CD4-positive, alpha-beta T cell treated with Interleukin-2 at 100 ng/mL for 4 hours (primary cell): ENCODE measurements at regions not wholly inside any gene's neighbourhood (a gene's known extent, or its start where the extent isn't known, plus 50 kb on each side); places are given as distances from the start of the nearest gene placed in this dataset.

Experiments
- DNase-seq: peaks from one replicate; pipeline ENCODE4 v3.0.0-alpha.2; 2020; ENCODE audit warnings: low spot score

DNA sequence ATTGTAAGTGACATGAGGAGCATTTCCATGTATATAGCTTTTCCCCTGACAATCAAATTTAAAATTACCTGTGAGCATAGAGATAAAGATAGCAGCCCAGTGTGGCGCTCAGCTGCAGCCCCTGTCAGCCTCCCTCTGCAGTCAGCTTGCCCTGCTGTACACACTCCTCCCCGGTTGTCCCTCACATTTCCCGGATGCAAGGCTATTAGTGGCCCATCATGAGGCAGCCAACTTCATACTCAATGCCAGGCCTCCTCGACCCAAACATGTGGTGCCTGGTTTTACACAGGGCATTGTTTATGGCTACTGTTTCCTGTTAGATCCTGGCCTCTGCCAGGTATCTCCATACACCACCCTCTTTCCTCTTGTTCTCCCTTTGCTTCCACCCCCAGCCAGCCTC lies 116.1 kb upstream of the SH3BP4 start:
- DNase-seq, result no peak

DNA sequence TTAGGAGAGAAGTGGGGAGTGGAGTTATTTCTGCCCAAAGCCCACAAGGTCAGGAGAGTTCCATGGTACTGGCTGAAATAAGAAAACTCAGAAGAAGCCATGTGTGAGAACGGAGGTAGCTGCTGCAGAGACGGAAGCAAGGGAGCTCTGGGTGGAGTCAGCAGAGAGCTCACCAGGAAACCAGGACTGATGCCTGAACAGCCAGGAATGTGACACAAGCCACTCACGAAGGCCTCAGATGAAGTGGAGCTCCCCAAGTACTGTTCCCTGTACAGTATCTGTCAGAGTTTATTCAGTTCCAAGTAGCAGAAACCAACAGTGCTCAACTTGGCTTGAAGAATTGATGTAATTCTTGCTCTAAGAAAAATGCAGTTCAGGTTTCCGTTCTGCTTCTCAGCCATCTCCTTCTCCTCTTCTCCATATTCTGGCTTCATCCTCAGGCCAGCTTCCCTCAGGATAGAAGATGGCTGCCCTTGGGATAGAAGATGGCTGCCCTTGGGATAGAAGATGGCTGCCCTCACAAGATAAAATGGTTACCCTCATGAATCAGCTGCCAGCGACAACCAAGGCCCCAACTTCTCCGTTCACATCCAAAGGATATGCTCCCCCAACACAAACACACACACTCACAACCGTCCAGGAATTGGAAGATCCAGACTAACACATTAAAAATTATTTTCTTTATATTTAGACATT lies 117.4 kb upstream of the SH3BP4 start:
- DNase-seq, result no peak

DNA sequence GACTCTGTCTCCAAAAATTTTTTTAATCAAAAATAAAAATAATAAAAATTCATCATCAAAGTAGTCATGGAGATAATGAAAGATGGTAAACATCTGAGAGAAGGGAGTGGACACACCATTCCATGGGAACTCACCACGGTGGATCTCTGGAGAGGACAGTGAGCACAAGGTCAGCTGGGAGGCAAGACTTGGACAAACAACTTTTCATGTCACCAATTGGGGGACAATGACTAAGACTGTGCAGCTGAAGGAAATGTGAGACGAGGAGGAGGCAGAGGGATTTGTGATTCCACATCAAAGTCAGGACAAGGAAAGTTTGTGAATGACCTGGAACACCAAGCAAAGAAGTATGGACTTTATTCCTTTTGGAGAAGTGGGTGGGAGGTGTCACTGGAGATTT lies 121.0 kb upstream of the SH3BP4 start:
- DNase-seq, result no peak

DNA sequence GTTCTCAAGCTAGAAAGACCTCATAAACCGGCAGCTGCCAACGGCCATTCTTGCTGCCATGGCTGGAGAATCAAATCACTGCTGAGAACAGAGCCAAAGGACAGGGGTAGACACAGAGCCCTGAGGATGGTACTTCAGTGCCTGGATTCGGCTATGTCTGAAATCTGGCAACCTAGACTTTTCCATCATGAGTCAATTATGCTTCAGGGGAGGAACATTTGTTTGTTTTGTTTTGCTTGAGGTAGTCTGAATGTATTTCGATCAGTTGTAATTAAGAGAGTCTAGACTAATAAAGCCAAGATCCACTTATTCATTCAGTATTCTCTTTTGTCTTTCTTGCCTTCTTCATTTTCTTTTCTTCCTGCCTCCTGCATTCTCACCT lies 122.8 kb upstream of the SH3BP4 start:
- DNase-seq, result no peak

DNA sequence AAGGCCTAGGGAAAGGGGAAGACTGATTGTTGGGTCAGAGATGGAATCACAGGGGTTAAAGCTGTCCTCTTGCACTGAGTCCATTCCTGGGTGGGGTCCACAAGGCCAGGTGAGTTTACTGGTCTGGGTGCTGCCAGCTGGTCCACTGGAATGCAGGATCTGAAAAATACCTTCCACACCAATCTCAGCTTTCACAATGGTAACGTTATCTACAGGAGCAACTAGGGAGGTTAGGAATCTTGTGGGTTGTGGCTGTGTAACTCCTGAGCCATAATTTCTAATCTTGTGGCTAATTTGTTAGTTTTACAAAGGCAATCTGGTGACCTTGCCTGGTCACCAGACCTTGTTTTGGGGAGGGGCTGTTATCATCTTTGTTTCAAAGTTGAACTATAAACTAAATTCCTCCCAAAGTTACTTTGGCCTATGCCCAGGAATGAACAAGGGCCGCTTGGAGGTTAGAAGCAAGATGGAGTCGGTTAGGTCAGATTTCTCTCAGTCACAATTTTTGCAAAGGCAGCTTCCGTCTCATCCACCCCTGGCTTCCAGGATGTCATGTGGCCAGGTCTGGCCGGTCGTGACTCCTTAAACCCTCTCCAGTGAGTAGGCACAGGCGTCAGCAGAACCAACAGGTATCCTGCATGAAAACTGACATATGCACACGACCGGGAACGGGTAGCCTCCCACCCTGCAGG lies 123.3 kb upstream of the SH3BP4 start:
- DNase-seq, result no peak

DNA sequence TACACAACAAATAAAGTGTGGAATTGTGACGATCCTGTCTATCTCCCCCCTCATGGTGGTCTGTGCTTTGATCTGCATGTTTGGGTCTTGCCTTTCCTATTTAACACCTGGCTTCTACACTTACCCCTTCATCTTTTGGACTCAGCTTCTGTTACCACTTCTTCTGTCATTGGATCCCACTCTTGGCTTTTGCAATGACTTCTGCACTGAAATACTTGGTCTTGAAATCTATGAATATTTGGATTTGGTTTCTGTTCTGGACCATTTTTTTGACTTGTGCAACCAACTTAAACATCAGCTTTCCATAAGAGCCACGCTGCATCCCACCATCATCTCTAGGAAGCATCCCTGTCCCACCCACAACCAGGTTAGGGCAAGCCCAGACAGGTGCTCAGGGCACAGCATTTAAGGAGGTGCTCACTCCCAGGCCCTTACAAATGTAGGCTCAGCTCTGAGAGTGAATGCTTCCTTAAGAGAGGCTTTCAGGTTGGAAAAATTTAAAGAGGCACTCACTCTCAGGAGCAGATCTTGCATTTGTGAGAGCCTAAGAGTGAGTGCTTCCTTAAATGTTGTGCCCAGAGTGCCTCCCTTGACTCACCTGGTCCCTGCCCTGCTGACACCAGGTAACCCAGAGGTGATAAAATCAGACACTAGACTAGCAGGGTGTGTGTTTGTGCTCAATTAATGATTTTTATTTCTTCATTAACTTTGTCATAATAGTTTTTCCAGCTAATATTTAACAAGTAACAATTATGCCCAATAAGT lies 124.5 kb upstream of the SH3BP4 start:
- no peak for DNase-seq

DNA sequence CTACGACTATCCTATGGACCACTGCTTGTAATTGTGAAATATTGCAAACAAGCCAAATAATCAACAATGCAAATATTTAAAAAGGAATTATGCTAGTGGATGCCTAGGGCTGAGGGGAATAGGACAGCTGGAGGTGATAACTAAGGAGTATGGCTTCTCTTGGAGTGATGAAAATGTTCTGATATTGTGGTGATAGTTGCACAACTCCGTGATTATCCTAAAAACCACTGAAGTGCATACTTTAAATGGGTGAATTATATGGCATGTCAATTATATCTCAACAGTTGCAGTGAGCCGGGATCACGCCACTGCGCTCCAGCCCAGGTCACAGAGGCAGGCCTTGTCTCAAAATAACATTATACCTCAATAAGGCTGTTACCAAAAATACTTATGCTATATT lies 125.1 kb upstream of the SH3BP4 start:
- DNase-seq, result no peak

DNA sequence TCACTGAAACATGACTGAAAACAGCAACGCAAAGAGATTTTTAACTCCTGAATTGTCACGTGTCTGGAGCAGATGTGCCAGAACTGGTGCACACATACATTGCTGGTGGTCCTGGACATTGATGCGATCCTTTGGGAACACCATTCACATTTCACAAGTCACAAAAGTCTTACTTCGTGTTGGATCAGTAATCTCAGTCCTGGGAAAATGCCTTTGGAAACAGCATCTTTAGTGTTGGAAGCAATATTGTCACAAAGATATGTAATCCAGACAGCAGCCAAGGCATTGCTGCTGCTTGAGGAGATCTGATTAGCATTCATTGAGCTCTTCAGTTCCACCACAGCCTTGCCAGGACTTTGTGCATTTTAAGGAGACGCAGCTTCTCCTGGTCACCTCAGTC lies 126.2 kb upstream of the SH3BP4 start:
- DNase-seq, result no peak

DNA sequence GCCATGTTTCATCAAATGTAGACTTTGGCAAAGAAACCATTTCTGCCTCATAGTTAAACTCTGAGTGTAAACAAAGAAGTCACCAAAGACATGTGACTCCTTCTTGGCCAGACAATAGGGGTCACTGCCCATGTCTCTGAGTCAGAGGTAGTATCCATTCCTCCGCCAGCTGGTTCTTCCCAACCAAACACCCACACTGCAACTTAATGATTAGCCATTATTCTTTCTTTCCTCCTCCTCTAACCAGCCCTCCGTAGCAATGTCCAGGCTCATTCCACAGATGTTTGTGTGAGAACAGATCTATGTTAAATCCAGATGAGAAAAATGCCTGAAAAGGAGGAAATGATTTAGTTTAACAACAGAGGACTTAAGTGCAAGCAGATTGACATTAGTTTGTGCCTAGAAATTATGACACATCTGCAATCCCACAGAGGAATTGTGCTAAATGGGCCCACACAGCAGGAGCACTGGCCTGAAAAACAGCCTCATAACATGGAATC lies 127.9 kb upstream of the SH3BP4 start:
- no peak for DNase-seq

DNA sequence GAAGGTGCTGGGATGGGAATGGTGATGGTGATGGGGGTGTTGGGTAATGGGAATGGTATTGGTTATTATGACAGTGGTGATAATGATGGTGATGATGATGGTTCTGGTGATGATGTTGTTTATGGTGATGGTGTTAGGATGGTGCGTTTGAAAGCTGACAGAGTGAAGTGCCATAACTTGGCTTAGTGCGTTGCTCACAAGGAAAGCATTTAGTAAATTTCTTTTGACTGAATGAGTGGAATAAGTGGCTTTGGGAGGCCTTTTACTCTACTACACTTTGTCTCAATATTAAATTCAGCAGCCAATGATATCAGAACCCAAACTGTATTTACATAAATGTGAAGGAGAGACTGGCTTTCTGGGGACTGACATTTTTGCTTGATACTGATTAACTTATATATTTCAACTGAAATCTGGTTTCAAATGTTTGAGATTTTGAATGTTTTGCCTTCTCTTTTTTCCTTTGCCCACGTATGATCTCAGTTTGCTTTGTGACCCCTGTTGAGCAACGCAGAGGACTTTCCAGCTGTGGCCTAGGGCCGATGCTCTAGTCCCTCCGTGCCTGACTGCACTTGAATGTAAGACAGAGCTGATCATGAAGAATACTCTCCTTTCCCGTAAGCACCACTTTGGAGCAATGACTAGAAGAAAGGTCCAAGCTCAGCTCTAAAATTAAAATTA lies 128.5 kb upstream of the SH3BP4 start:
- DNase-seq, result no peak

DNA sequence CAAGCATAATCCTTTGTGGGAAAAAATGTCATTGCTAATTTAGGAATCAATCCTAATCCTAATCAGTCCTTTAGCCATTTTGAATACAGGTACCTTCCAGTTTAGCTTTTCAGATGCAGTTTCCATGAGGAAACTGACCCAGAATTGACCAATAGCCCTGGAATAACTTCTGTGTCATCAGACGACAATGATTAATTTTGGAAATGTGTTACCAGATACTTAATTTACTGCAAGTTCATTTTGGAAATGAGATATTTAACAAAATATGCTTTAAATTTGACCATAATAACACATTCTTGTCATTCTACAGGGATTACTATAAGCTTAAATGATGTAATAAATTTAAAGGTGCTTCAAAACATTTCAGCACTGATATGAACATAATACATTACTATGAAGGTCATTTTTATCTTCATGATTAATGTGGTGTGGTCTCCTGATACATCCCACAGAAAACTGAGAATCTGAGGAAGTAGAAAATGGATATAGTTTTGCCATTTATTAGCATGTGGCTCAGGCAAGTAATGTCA lies 129.8 kb upstream of the SH3BP4 start:
- DNase-seq, result no peak

DNA sequence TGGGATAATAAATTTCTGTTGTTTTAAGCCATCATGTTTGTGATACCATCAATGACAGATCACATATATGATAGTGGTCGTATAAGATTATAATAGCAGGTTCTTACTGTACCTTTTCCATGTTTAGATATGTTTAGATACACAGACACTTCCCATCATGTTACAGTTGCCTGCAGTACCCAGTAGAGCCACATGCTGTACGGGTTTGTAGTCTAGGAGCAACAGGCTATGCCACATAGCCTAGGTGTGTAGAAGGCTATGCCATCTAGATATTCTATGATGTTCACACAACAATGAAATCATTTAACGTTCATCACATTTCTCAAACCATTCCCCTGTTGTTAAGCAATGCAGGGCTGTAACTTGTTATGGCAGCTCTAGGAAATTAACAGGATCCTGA lies 132.9 kb upstream of the SH3BP4 start:
- no peak for DNase-seq

DNA sequence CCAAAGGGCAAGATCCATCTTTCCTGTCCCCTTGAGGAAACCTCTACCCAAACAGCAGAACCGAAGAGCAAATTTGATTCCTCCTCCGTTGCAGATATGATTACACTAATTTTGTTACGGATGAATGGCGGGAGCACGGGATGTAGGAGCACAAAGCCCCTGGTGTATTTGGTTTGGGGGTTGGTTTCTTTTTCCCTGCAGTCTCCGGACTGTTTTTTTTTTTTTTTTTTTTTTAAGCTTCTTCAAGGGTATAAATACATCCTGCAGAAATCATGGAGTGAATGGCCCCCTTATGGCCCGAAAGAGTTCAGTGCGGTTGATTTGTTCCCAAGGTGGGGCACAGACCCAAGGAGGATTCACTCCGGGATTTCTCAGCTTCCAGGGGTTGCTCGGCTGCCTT lies 135.3 kb upstream of the SH3BP4 start:
- no peak for DNase-seq

DNA sequence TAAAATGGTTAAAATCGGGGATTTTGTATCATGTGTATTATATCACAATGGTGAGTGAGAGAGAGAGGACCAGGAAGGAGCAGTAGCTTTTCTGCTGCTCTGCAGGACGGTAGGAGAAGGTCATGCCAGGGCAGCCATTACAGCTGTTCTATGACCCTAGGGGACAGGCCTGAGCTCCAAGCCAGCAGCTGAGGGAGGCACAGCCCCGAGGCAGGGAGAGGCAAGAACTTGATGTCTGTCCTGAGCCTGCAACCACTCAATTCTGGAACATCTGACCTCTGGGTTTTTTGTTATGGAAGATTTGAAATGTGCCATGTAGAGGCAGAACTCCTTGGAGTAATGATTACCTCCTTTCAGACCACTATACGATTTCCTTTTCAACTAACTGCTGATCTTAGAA lies 135.8 kb upstream of the SH3BP4 start:
- no peak for DNase-seq

DNA sequence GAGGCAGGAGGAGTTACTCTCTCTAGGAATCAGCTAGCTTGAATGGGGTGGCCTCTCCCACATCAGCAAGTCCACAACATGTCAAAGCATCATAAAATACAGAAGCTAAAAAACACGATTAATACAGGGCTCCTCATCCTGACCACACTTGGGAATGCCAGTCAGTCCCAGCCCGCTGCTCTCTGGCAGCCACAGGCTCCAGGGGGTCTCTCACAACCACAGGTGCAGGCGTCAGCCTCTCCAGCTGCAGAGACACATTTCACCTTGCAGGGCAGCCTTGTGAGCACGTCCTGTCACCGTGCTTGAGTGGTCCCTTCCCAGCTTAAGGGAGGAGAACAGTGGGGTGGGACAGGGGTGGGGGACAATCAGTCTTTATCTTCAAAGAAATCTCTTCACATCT lies 137.4 kb upstream of the SH3BP4 start:
- no peak for DNase-seq

DNA sequence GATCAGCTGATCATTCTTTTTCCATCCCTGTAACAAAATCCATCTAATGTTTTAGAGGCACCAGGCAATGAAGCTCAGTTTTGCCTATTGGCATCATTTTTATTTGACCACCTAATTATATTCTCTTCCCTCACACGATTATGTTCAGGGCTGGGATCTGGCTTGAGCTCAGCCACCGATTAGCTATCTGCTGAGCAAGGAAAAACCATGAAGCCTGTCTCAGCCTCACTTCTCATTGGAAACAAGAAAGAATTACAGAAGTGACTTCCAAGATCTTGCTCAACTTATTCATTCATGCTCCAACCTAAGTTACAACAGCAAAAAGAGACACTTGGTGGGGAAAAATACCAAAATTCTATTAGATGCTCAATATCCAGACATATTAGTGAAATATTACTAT lies 139.0 kb upstream of the SH3BP4 start:
- DNase-seq, result no peak

DNA sequence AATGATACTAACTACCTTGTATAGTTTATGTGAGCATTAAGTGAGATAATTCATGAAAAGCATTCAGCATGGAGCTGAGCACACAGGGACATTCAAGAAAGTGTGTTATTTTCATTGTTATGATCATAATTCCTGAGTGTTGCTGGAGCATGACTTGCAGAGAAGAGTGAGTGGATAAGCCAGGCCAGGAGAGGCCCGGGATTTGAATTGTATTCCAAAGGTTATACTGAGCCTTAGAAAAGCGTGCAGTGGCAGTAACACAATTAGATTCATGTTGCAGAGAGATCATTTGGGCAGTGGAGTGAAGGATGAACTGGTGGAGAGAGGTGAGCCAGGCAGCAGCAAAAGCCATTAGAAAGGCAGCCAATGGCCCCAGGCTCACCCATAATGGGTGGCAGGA lies 142.9 kb upstream of the SH3BP4 start:
- DNase-seq, result no peak

DNA sequence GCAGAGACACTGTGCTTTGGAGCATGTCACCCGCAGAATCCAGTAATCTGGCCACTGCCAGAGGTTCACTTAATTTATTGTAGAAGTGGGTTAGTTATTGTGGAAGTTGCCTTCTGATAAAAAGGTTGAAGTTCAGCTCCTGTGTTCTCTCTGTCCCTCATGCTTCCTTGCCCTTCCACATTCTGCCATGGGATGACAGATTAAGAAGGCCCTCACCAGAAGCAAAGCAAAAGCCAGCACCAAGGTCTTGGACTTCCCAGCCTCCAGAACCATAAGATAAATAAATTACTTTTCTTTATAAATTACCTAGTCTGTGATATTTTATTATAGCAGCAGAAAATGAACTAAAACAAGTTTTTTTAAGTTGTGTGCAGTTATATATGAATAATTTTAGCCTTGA lies 145.0 kb upstream of the SH3BP4 start:
- DNase-seq, result no peak

DNA sequence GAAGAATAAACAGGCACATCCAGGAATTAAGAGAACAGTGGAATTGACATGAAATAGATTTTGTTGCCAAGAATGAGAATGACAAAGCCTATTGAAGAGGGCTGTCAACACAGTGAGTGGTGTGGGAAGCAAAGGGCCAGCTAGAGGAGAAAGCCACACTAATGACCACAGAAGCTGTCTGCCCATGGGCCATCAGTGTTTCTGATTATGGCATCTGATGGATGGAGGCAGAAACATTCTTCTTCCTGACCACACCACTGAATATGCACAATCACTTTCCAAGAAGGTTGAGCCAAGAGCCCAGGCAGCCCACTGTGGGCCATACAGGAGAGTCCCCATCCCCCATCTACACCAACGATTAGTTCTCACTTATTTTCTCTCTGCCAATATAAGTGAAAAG lies 146.0 kb upstream of the SH3BP4 start:
- DNase-seq, result no peak

DNA sequence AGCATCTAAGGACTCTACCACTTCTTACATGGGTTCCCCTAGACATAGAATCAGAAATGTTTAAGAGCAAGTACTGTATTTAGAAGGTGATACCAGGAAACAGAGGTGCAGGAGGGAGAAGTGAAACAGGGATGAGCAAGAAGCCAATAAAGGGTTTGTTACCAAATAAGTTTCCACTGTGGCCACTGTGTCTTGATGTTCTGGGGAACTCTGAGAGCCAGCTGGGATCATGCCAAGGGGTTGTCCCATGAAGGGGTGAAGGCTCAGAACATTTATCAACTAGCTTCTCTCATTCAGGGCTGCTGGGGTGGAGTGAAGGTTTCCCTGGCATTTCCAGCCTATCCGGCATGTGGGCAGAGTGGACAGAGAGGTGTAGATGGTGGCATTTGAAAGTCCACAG lies 147.1 kb upstream of the SH3BP4 start:
- no peak for DNase-seq

DNA sequence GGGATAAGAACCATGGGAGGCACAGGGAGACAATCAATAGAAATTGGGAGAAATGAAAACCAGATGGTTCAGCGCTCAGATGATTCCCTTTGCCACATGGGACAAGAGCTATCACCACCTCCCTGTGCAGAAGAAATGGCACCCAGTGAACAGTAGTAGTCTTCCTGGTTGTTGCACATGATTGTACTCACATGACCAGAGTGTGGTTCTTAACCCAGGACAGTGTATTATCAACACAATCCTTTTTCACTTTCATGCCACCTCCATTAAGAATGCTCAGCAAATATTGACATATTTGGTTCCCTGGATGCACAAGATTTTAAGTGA lies 149.0 kb upstream of the SH3BP4 start:
- no peak for DNase-seq

DNA sequence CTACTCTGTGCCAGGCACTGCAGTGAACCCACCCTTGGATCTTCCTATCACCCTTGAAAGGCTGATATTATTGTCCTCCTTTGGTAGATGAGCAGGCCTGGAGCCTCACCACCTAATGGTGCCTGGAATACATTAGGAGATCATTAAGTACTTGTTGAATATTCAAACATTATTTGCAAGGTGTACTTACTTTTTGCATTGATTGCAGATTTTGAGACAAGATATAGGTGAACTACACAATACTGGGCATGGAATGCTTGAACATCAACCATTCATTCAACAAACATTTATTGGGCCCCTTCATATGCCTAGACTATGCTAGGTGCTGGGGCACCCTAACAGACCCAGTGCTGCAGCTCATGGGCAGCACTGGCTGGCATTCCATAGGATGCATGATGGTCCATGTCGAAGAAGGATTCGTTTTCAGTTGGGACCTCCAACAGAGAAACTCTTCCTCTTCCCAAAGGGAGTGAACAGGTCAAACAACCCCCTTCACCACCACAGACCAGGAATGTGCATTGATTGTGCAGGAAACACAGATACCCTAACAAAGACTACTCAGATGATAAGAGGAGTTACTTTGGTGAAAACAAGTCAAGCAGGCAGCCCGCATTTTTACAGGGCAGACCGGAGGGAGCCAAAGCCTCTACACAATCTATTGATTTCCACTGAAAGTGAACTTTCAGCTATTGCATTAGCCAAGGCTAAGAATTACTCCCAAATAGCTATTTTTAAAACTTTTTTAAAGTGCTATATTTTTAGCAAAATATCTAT lies 149.6 kb upstream of the SH3BP4 start:
- DNase-seq, result no peak
